NCI-H524 (cell line): ENCODE measurements at regions not wholly inside any gene's neighbourhood (a gene's known extent, or its start where the extent isn't known, plus 50 kb on each side); places are given as distances from the start of the nearest gene placed in this dataset.
"Not testable (repeated sequence)": the region's sequence is repeated elsewhere in the genome, so short reads cannot be mapped to it uniquely, and the experiment has no call there.

Experiments used
- DNase-seq, 2 experiments: peaks; one replicate each; lab custom pipeline; 2025; lab: John Stamatoyannopoulos, UW

- no peak for DNase-seq
Observed at GRCh38 chr2:120626566-120626965, 109.1 kb upstream of the GLI2 start.

GRCh38 chr2:120628248-120628647, 107.4 kb upstream of the GLI2 start:
- no peak for DNase-seq

GRCh38 chr2:120629241-120629895, 106.3 kb upstream of the GLI2 start:
- DNase-seq = no peak

- DNase-seq = no peak
Observed at GRCh38 chr2:120630031-120630701, 105.5 kb upstream of the GLI2 start.

- no peak for DNase-seq
Observed at GRCh38 chr2:120631236-120631635, 104.4 kb upstream of the GLI2 start.

- DNase-seq = no peak
Observed at GRCh38 chr2:120631724-120632123, 103.9 kb upstream of the GLI2 start.

- DNase-seq = no peak
Observed at GRCh38 chr2:120632796-120633646, 102.6 kb upstream of the GLI2 start.

- no peak for DNase-seq
Observed at GRCh38 chr2:120634533-120634932, 101.1 kb upstream of the GLI2 start.

- DNase-seq = no peak
Observed at GRCh38 chr2:120635146-120635545, 100.5 kb upstream of the GLI2 start.

GRCh38 chr2:120637847-120638246, 97.8 kb upstream of the GLI2 start:
- DNase-seq = no peak

- DNase-seq = no peak
Observed at GRCh38 chr2:120638450-120638849, 97.2 kb upstream of the GLI2 start.

GRCh38 chr2:120641366-120641771, 94.3 kb upstream of the GLI2 start:
- DNase-seq = no peak

GRCh38 chr2:120642646-120643045, 93.0 kb upstream of the GLI2 start:
- no peak for DNase-seq

GRCh38 chr2:120646994-120647393, 88.7 kb upstream of the GLI2 start:
- DNase-seq = no peak

GRCh38 chr2:120647487-120647886, 88.2 kb upstream of the GLI2 start:
- DNase-seq = no peak

GRCh38 chr2:120649381-120649780, 86.3 kb upstream of the GLI2 start:
- DNase-seq = not testable (repeated sequence)

GRCh38 chr2:120650022-120650644, 85.5 kb upstream of the GLI2 start:
- DNase-seq = no peak

- DNase-seq = no peak
Observed at GRCh38 chr2:120651818-120652217, 83.8 kb upstream of the GLI2 start.

- no peak for DNase-seq
Observed at GRCh38 chr2:120653046-120653445, 82.6 kb upstream of the GLI2 start.

- no peak for DNase-seq
Observed at GRCh38 chr2:120653871-120654270, 81.8 kb upstream of the GLI2 start.

- no peak for DNase-seq
Observed at GRCh38 chr2:120654381-120655134, 81.1 kb upstream of the GLI2 start.
